Gastrocnemius medialis (tissue), 4 donors: ENCODE measurements at regions not wholly inside any gene's neighbourhood (a gene's known extent, or its start where the extent isn't known, plus 50 kb on each side); places are given as distances from the start of the nearest gene placed in this dataset.

Source experiments
- ATAC-seq, 2 donors: fragments of 150-250 bp; one replicate each; pipeline ENCODE4 v1.9.1; 2016
- DNase-seq, 2 donors: peaks; one replicate each; pipeline ENCODE4 v3.0.0-alpha.2; 2019
- H3K27ac ChIP-seq, 4 donors: fragments of 200-600 bp; sonication (generic); 1 replicate in 1 of 4; 2 replicates in 3 of 4; pipeline ENCODE4 v1.5.1; 2016 to 2018; ENCODE audit warnings: mild to moderate bottlenecking in 2 of 4, moderate library complexity in 1 of 4
- H3K27me3 ChIP-seq, 3 donors: fragments of 200-600 bp; sonication (generic) in 2 of 3; 1 replicate in 1 of 3; 2 replicates in 2 of 3; pipeline versions ENCODE4 v1.5.1 to v1.6.0; 2016 to 2019; ENCODE audit warnings: mild to moderate bottlenecking in 1 of 3, moderate library complexity in 1 of 3
- H3K36me3 ChIP-seq, 2 donors: fragments of 200-600 bp; sonication (generic) in 1 of 2; one replicate each; pipeline ENCODE4 v1.5.1; 2017 to 2018
- H3K4me1 ChIP-seq, 2 donors: fragments of 200-600 bp; sonication (generic) in 1 of 2; one replicate each; pipeline ENCODE4 v1.5.1; 2016 to 2017; ENCODE audit warnings: mild to moderate bottlenecking in 2 of 2
- H3K4me3 ChIP-seq, 4 donors: fragments of 200-600 bp; sonication (generic) in 3 of 4; 1 replicate in 1 of 4; 2 replicates in 3 of 4; pipeline ENCODE4 v1.5.1; 2016 to 2019; ENCODE audit warnings: mild to moderate bottlenecking in 2 of 4
- H3K9me3 ChIP-seq, 3 donors: fragments of 200-600 bp; sonication (generic) in 2 of 3; 1 replicate in 1 of 3; 2 replicates in 2 of 3; pipeline ENCODE4 v1.5.1; 2016 to 2019
- POLR2A ChIP-seq, 2 donors: fragments of 450-650 bp; IDR thresholded peaks; one replicate each; pipeline ENCODE4 v1.6.1; 2017; ENCODE audit warnings: antibody characterized with exemption in 2 of 2, mild to moderate bottlenecking in 2 of 2, moderate library complexity in 2 of 2
- in situ Hi-C, 4 donors: fragments of 200-750 bp; cut with MboI; loops; one replicate each; pipeline versions ENCODE4 v1.15.0 to v1.8.0; 2017; ENCODE audit warnings: low sequenced_read_pairs in 4 of 4
- intact Hi-C: fragments of 100-400 bp; cut with DNase I; formaldehyde crosslinking; loops from one replicate; pipeline ENCODE4 v1.15.1; 2023; ENCODE audit warnings: low total_unique reads
- TF ChIP-seq, protein P1 (sequence below), 5 experiments: fragments of 450-650 bp in 3 of 5; fragments of 200-600 bp in 2 of 5; sonication (generic) in 2 of 5; IDR thresholded peaks in 4 of 5; conservative IDR thresholded peaks in 1 of 5; 1 replicate in 4 of 5; 2 replicates in 1 of 5; pipeline ENCODE4 v1.5.1; 2016 to 2019; ENCODE audit warnings: antibody characterized with exemption in 5 of 5, mild to moderate bottlenecking in 3 of 5, moderate library complexity in 3 of 5

DNA sequence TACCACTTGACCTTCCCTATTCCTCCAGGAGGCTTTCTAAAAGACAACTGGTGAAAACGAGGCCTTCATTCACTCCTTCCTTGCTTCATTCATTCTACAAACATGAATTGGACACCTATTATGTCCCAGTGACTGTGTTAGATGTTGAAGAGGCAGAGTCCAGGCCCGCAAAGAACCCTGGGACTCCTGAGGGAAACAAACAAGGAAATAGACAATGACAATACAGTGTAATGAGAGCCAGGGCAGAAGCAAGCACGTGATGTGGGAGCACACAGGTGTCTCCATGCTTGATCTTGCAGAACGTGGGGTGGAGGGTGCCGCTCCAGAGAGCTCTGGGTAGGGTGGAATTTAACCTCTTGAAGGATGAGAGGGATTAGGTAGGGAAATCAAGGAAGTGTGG, 137.6 kb upstream of the KLF3 start:
- Histone ChIP-seq H3K27me3 (no peaks in the 10 kb centered on the region), H3K36me3 (no peaks in the 10 kb centered on the region), H3K4me1 (no peaks in the 10 kb centered on the region), H3K27ac (no peak overlapping the region), H3K4me3 (no peak overlapping the region), H3K9me3 (no peaks in the 10 kb centered on the region)
- in situ Hi-C loops (no loop called here), intact Hi-C loops (no loop called here)
- TF ChIP-seq POLR2A (IDR thresholded peaks at IDR 0.05): no peak
- TF ChIP-seq, protein P1, sequence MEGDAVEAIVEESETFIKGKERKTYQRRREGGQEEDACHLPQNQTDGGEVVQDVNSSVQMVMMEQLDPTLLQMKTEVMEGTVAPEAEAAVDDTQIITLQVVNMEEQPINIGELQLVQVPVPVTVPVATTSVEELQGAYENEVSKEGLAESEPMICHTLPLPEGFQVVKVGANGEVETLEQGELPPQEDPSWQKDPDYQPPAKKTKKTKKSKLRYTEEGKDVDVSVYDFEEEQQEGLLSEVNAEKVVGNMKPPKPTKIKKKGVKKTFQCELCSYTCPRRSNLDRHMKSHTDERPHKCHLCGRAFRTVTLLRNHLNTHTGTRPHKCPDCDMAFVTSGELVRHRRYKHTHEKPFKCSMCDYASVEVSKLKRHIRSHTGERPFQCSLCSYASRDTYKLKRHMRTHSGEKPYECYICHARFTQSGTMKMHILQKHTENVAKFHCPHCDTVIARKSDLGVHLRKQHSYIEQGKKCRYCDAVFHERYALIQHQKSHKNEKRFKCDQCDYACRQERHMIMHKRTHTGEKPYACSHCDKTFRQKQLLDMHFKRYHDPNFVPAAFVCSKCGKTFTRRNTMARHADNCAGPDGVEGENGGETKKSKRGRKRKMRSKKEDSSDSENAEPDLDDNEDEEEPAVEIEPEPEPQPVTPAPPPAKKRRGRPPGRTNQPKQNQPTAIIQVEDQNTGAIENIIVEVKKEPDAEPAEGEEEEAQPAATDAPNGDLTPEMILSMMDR (IDR thresholded peaks at IDR 0.05 in 4 of 5, conservative IDR thresholded peaks at IDR 0.05 in 1 of 5): no peak
- no peak for DNase-seq
- no peak for ATAC-seq

DNA sequence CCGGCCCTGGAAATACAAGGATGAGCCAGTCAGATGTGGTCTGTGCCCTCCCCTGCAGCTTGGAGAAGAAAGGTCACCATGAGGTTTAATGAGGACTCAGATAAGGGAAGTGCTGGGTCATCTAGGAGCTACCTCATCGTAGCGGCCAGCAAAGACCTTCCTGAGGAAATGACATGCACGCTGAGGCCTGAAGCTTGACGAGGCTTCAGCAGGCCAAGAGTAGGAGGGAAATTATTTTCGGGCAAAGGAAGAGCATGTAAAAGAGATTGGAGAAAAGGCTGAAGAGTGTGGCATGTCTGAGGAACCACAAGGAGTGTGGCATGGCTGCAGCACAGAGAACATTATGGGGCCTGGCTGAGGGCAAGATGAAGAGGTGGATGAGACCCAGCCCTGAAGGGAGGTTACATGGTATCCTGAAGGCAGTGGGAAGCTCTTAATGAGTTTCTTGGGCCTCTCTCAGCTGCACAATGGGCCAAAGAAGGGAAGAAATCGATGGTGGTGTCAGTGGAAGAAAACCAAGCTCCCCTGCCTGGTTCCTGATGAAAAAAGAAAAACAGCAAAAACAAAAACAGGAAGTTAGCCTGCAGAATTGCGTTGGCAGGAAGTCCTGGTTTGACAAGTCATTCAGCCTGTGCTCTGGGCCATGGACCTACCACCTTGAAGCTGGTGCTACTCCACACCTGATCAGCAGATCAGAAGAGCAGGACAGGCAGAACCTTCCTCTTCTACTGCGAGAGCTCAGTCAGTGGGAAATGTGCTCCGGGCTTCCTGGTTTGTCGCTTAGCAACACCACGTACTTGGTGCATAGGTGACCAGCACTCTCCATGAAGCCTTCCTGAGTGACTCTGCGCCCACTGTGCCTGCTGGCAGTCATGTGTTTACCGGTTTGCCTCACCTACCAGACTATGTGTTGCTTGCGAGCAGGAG, 134.5 kb upstream of the KLF3 start:
- TF ChIP-seq, protein P1 (IDR thresholded peaks at IDR 0.05 in 4 of 5, conservative IDR thresholded peaks at IDR 0.05 in 1 of 5): no peak
- TF ChIP-seq POLR2A (IDR thresholded peaks at IDR 0.05): no peak
- DNase-seq (peak in 1 of 2 donors; percentile 19), ATAC-seq (peak; percentile 14 to 30)
- Histone ChIP-seq H3K4me3 (no peak overlapping the region), H3K27me3 (no peaks in the 10 kb centered on the region), H3K9me3 (no peaks in the 10 kb centered on the region), H3K36me3 (no peaks in the 10 kb centered on the region), H3K4me1 (no peaks in the 10 kb centered on the region), H3K27ac (peak overlapping the region in 2 of 4 donors; percentile 36 to 46)
- intact Hi-C loops (no loop called here), in situ Hi-C loops (no loop called here)

DNA sequence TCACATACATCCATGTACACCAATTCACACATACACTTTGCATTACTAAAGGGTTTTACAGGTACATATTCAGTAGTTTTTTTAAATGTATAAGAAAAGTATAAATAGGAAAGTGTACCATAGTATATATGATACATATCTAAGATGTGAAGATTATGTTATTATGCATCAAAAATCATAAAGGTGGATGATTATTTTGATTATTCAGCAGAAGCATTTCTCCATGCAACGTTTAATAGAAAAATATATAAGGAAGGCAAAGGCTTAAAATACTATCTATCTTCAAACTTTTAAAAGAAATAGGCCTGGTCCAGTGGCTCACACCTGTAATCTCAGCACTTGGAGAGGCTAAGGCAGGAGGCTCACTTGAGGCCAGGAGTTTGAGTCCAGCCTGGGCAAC, 133.5 kb upstream of the KLF3 start:
- H3K36me3 ChIP-seq: no peaks in the 10 kb centered on the region
- in situ Hi-C loops (no loop called here), intact Hi-C loops (no loop called here)
- no peak overlapping the region for H3K27ac ChIP-seq
- ATAC-seq (no peak), DNase-seq (no peak)
- no peak overlapping the region for H3K4me3 ChIP-seq
- H3K9me3 ChIP-seq: no peaks in the 10 kb centered on the region
- H3K4me1 ChIP-seq: no peaks in the 10 kb centered on the region
- no peak for TF ChIP-seq POLR2A (IDR thresholded peaks at IDR 0.05)
- TF ChIP-seq, protein P1 (IDR thresholded peaks at IDR 0.05 in 4 of 5, conservative IDR thresholded peaks at IDR 0.05 in 1 of 5): no peak
- H3K27me3 ChIP-seq: no peaks in the 10 kb centered on the region

DNA sequence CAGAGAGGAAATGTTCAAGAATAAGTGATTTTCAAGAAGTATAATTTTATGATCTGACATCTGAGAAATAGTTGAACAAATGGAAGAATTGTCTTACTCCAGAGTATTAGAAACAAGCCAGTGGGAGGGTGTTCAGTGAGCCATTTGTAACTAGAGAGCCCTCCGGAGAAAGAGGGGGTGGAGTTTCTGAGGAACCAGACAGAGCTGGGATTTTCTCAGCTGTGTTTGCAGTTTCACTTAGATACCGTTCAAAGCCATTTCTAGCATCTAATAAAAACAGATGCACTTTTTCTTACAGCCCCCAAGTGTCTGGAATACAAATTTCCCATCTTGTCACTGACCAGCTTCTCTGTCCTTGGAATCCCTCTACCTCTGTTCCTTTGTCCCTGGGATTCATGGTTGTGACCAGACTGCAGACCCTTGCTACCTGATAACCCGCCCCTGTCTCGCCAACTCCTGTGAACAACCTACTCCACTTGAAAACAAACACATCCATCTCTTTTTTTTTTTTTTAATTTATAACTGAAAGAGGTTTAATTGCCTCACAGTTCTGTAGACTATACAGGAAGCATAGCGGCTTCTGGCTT, 132.8 kb upstream of the KLF3 start:
- Histone ChIP-seq H3K4me3 (no peak overlapping the region), H3K27ac (no peak overlapping the region), H3K27me3 (no peaks in the 10 kb centered on the region), H3K36me3 (no peaks in the 10 kb centered on the region), H3K4me1 (no peaks in the 10 kb centered on the region), H3K9me3 (no peaks in the 10 kb centered on the region)
- ATAC-seq: no peak
- intact Hi-C loops: no loop called here
- TF ChIP-seq, protein P1 (IDR thresholded peaks at IDR 0.05 in 4 of 5, conservative IDR thresholded peaks at IDR 0.05 in 1 of 5): no peak
- DNase-seq: no peak
- in situ Hi-C loops: no loop called here
